HG03175 (cell line): ENCODE measurements at regions not wholly inside any gene's neighbourhood (a gene's known extent, or its start where the extent isn't known, plus 50 kb on each side); places are given as distances from the start of the nearest gene placed in this dataset.
"Not testable (repeated sequence)": the region's sequence is repeated elsewhere in the genome, so short reads cannot be mapped to it uniquely, and the experiment has no call there.

ENCODE experiments used
- ATAC-seq: cut with Tn5 transposase; IDR thresholded peaks from one replicate; pipeline ENCODE4 v1.9.1; 2021; ENCODE audit warnings: mild to moderate bottlenecking, moderate library complexity; ENCODE audit not compliant: unreplicated experiment

DNA sequence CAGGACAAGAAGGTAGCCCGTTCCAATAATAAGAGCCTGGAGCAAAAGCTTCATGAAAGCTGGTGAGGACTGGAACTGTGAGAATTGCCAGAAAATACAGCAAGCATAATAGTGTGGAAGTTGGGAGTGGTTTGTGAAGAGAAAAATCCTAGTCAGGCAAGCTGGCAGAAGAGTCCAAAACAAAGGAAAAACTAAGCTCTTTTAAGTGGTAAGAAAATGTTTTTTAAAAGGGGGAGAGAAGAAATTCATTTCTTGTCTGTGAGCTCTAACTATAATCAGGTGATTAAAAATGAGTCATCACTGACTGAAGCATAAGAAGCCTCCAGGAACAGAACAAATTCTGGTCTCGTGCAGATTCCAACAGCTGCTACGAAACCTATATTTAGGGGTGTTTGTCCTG, 102.6 kb downstream of the CAAP1 start:
- no peak for ATAC-seq

DNA sequence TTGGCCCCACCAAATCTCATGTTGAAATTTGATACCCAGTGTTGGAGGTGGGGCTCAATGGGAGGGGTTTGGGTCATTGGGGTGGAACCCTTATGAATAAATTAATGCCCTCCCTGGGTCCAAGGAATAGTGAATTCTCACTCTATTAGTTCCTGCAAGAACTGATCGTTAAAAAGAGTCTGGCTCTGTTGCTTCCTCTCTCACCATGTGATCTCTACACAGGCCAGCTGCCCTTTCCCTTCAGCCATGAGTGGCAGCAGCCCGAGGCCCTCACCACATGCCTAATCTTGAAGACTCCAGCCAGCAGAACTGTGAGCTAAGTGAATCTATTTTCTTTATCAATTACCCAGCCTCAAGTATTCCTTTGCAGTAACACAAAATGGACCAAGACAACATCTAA, 106.0 kb downstream of the CAAP1 start:
- no peak for ATAC-seq

DNA sequence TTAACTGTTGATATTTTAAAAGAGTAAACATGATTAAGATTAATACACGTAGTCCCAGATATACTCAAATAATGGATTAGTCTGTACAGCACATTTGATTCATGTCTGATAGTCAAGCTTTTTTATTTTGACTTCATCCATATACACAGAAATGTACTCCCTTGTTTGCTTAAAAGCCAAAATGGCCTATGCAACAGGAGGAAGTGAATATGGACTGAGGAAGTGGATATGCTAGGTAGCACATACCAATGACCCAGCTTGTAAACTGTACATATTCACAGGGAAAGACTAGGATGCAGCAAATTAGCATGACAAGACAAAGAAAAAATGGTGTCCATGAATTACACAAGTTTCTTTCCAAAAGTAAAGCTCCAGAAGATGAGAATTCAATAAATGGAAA, 109.7 kb downstream of the CAAP1 start:
- ATAC-seq: no peak

DNA sequence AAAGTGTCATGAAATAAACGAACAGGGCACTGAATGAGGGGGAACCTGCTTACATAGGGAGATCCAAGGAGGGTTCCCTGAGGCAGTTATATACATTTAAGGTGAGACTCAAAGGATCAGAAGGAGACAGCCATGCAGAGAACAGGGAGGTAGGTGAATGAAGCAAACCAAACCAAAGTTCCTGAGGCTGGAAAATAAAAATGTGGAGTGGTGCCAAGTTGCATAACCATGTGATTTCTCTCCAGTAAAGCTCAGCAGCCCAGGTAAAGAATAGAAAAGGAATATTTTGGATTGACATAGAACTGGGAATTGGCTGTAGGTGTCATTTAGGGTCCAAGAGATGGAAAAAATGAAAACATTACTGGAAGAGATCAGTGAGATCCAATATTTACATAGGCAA, 110.7 kb downstream of the CAAP1 start:
- ATAC-seq: no peak

DNA sequence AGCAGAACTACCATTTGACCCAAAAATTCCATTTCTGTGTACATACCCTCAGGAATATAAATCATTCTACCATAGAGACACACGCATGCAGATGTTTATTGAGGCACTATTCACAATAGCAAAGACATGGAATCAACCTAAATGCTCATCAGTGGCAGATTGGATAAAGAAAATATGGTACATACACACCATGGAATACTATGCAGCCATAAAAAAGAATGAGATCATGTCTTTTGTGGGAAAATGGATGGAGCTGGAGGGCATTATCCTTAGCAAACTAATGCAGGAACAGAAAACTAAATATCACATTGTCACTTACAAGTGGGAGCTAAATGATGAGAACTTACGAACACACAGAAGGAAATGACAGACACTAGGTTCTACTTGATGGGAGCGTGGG, 112.3 kb downstream of the CAAP1 start:
- ATAC-seq: not testable (repeated sequence)

DNA sequence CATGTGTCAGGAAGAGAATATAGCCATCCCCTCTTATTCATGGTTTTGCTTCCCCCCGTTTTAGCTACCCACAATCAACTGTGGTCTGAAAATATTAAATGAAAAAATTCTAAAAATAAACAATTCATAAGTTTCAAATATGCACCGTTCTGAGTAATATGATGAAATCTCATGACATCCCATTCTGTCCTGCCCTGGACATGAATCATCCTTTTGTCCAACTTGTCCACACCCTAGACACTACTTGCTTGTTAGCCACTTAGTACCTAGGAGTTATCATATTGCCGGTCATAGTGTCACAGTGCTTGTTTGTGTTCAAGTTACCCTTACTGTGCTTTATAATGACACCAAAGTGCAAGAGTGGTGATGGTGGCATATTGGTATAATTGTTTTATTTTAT, 113.5 kb downstream of the CAAP1 start:
- ATAC-seq: no peak

DNA sequence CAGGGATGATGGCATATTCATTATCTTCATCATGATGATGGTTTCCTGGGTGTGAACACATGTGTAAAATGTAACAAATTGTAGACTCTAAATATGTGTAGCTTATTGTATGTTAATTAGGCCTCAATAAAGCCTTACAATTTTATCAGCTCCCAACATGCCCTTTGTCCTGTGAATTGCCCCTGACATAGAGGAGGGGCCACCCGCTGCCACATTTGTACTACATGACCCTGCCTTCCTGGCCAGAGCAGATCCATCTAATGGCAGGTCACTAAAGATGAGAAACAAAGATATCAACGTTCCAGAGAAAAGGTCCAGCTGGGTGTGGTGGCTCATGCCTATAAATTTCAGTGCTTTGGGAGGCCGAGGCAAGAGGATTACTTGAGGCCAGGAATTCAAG, 117.2 kb downstream of the CAAP1 start:
- ATAC-seq: no peak

DNA sequence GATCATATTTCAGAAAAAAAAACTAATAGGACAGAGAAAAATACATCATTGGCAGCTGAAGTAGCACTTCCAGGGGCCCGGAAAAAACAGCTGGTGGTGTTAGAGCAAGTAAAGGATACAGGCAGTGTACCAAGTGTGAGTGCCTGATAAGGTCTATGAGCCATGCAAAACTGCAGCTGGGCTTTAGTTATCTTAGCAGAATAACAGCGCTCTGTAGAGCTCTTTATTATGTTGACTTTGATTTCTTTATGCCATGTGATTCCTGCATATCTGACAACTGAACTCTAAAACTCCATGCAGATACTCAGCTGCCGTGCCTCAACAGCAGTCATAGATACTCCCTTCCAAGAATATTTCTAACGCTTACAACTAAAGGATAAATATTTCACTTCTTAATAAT, 119.5 kb downstream of the CAAP1 start:
- ATAC-seq: no peak

DNA sequence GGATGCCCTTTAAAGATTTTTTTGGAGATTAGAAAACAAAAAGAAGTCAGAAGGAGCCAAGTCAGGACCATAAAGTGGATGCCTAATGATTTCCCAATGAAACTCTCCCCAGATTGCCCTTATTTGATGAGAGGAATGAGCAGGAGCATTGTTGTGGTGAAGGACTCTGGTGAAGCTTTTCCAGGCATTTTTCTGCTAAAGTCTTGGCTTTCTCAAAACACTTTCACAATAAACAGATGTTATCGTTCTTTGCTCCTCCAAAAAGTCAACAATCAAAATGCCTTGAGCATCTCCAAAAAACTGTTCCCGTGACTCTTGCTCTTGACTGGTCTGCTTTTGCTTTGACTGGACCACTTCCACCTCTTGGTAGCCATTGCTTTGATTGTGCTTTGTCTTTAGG, 121.8 kb downstream of the CAAP1 start:
- no peak for ATAC-seq

DNA sequence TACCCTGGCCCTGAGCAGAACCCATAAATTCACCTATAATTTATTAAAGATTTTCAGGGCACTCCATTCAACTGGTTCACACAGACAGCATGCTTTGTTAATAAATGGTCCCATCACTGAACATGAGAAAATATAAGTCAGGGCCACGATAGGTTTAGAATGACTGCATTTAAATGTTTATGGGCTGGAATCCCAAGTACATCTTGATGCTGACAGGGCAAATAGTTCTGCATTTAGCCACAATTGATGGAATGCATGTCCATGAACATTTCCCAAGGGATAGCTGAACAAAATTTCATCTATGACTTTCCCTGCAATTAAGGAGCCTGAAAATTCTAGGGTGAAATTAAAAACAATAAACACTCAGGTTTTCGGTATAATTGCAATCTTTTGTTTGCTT, 124.5 kb downstream of the CAAP1 start:
- ATAC-seq: no peak

DNA sequence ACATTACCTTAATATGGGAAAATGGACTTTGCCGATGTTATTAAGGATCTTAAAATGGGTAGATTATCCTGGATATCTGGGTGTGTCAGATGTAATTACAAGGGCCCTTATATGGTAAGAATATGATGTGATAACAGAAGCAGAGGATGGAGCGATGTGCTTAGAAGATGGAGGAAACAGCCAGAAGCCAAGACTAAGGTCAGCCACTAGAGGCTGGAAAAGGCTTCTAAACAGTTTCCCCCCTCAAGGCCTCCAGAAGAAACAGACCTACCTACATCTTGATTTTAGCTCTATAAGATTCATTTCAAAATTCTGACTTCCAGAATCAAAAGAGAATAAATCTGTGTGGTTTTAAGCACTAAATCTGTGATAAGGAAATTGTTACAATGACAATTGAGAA, 131.9 kb downstream of the CAAP1 start:
- ATAC-seq: no peak

DNA sequence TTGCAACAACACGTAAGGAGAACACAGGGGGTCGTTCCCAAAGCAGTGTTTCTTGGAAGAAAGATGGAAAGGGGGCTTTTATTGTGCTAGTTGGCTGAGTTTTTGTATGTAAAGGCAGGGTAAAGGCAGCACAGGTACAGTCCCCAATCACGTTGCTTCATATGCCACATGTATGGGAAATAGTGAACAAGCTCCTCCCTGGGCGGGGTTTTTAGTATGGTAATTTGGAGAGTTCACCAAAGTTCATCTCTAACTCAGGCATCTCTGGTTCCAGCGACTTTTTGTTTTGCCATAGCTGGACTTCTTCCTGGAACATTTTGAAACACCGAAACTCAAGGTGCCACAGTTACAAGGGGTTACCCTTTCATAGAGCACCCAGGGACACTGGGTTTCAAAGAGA, 133.9 kb downstream of the CAAP1 start:
- no peak for ATAC-seq

DNA sequence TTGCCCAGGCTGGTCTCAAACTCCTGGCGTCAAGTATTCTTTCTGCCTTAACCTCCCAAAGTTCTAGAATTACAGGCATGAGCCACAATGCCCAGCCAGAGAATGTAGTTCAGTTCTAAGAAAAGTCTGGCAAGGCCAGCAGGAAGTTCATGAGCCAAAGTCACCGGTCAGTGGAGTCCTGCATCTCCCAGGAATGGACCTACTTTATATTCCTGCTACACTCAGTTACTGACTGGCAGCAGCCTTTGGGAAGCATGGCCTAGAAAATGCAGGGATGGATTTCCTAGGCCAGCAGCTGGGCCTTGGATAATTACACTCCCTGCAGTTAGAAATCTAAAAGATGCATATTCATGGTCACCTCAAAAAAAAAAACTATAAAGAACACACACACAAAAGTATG, 135.7 kb downstream of the CAAP1 start:
- ATAC-seq: no peak

DNA sequence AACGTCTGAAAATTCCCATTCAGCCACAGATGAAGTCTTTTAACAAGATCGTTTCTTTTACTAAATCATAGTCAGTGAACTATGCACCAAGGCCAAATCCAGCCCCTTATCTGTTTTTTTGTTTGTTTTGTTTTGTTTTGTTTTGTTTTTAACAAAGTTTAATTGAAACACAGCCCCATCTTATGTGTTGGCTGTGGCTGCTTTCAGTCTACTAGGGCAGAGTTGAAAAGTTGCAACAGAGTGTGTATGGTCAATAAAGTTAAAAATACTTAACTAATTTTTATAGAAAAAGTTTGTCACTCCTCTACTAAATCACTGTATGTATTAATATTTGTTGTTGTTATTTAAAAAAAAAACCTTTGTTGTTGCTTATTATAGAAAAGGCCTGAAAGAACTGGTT, 137.1 kb downstream of the CAAP1 start:
- no peak for ATAC-seq

DNA sequence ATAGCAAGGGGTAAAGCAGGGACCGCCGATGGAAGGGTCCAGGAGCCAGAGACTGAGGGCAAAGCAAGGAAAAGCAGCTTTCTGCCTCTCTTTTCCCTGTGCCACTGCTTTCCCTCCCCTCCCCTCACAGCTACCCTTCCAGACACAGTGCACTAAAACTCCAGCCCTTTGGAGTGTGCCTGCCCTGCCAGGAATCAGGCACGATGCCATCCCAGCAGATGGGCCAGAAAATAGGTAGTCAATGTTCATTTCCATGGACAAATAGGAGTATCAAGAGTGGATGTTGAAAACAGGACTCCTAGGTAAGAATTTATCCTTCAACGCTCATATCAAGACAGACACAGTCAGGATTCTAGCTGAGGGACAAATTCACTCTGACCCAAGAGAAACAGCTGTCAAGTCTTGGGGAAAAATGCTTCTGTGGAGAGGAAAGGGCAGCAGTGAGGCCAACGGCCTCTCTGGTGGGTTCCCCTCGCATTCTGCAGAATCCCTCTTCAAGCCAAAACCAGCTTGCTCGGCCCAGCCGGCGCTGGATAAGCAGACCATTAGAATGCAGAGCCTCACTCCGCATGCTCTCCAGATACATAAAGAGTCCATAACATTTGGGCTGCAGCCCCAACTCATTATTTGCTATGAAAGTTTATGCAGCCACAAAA, 138.0 kb downstream of the CAAP1 start:
- no peak for ATAC-seq

DNA sequence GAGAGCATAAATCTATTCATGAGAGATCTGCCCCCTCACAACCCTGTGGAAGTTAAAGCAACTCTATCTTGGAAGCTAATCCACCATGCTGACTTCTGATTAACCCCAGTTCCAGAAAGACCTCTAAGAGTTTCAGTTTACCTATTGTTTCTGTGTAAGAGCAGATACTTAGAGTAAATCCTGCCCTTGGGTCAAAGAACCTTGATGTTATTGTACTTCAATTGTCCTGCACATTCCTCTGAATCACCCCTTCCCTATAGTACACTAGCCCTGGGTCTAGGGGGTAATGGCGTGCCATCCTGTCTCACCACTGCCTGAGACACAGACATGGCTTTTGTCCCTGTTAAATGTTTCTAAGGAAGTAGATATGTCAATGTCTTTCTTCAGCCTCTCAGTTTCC, 138.6 kb downstream of the CAAP1 start:
- no peak for ATAC-seq

DNA sequence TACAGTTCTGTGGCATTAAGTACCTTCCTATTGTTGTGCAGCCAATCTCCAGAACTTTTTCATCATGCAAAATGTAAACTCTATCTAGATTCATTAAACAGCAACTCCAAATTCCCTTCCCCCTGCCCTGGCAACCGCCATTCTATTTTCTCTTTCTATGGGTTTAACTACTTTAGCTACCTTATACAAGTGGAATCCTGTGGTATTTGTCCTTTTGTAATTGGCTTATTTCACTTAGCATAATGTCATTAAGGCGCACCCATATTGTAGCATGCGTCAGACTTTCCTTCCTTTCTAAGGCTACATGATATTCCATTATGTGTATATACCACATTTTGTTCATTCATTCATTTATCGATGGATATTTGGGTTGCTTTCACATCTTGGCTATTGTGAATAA, 142.4 kb downstream of the CAAP1 start:
- ATAC-seq: no peak

DNA sequence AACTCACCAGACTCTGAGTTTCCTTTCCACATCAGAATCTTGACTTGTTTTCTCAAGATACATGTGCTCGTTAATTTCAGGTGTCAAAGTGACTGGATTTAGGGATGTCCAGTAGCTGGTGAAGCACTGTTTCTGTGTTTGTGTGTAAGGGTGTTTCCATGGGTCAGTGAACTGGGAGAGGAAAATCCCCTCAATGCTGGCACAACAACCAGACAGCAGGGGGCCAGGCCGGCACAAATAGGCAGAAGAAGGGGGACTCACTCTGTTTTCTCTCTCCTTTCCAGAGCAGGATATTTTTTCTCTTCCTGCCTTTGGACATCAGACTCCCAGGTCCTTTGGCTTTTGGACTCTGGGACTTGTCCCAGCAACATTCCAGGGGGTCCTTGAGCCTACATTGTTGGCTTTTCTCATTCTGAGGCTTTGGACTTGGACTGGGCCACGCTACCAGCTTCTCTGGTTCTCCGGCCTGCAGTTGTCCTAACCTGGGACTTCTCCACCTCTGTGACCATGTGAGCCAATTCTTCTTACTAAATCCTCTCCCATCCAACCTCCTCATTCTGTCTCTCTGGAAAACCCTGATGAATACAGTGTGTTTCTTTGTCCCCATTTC, 144.0 kb downstream of the CAAP1 start:
- ATAC-seq: no peak

DNA sequence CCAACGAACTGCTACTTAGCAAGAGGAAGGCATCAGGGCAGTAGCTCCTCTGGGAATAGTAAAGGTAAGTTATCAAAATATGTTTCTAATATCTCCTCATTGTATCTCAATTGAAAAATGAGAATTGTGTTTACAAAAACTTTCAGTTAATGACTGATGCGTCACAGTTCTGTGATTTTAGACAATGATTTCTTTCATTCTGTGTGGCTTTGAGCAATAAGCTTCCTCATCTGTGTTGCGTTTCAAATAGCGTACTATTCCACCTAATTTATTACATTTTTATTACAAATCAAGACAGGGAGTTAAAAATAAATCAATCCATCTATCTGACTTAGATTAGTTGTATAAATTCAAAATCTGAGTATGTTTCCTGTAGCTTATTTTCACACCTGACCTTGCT, 145.0 kb downstream of the CAAP1 start:
- no peak for ATAC-seq

DNA sequence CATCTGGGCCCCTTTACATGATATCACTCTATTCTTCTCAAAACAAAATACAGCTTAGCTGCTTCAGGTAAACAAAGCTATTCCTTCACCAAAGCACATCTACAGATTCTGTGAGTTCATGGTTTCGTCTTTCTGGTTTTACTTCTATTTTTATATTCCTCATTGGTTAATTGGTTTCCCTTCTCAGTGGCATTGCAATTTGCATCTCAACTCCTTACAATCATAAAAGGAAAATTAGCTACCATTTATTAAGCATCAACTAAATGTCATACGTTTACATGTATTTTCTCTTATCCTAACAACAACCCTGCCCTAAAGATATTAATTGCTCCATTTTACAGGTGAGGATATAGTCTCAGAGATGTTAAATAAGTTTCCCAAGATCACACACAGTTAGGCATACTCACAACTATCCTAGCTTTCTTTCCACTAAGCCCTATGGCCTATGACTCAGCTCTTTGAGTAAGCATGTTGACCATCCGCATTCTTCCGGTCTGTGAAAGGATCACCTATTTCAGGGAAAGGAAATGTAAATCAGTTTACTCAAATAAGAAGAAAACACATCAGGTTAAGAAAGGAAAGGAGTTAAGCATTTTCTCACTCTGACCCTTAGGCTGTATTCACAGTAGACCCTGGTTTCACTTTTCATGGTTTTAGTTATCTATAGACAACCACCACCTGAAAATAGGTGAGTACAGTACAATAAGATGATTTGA, 146.1 kb downstream of the CAAP1 start:
- peak; percentile 79 for ATAC-seq

DNA sequence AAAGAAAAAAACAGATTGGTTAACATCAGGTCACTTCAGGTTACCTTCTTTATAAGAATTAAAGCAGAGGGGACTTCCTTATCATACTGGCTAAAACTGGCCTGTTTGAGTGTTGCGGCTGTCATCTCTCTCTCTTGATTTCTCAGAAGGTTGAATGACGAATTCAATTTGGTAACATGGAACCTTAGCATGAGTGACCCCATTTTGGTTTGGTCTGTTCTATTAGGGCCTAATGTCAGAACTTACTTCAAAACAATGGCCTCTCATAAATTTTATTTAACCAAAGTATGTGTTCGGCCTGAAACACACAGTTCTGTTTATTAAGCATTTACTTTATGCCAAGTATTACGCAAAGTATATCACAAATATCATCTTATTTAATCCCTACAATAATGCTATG, 147.5 kb downstream of the CAAP1 start:
- ATAC-seq: no peak

DNA sequence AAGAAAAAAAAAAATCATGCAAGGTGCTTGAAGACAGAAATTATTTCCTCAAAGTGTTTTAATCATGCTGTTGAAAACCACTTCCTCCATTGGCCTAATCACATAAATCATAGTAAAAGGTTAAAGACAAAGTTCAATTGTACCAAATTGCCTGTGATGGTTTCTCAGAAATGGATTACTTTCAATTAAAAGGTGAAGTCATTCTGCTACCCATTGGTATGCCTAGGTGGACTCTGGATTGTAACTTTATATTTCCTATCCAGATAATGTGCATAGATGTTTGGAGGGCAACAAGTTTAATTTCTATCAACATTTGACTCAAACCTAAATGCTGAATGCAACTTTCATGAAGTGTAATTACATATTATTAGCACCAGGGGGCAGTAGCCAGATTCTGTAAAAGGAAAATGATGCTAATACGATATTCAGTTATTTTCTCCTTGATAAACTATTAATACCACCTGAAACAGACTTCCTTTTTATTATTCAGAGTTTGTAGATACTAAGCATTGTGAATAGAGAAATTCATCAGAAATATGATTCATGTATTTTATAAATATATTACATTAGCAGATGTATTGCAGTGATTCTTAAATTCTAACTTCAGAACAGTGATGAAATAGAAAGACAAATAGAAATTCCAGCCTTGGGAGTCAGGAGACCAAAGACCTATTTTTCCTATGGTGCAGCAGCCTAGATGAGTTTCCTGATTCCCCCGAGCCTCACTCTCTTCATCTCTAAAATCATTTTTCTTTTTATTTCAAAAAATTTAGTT, 148.2 kb downstream of the CAAP1 start:
- ATAC-seq: no peak
